PC-3 (cell line): ENCODE measurements at regions not wholly inside any gene's neighbourhood (a gene's known extent, or its start where the extent isn't known, plus 50 kb on each side); places are given as distances from the start of the nearest gene placed in this dataset.
A peak's percentile ranks its signal among the peaks of the same experiment; 100 is the strongest.

Source experiments
- ATAC-seq: fragments of 200-7000 bp; cut with Tn5 transposase; 2 replicates; pipeline ENCODE4 v1.9.1; 2020; ENCODE audit warnings: mild to moderate bottlenecking, moderate library complexity
- BruUV-seq: library from RNA; stranded (reverse); fragments of 400-500 nt; replicated peaks from 2 replicates; lab custom pipeline; 2021; lab: Mats Ljungman, UMichigan
- CTCF ChIA-PET: fragments of 300-600 bp; sonication (Branson Sonifier 250); formaldehyde crosslinking; loops from one replicate; lab custom pipeline; 2022; ENCODE audit warnings: antibody characterized with exemption; lab: Charles Lee
- POLR2A ChIA-PET: fragments of 300-600 bp; sonication (Branson Sonifier 250); formaldehyde crosslinking; loops from one replicate; lab custom pipeline; 2022; ENCODE audit warnings: antibody characterized with exemption; ENCODE audit not compliant: unreplicated experiment; lab: Charles Lee
- DNase-seq: peaks from one replicate; pipeline ENCODE4 v3.0.0-alpha.2; 2015
- H2AFZ ChIP-seq: fragments of 300-600 bp; sonication (generic); 2 replicates; pipeline ENCODE4 v1.6.0; 2016; ENCODE audit warnings: antibody characterized with exemption, low read length
- H3F3A ChIP-seq: fragments of 300-600 bp; sonication (generic); one replicate; pipeline ENCODE4 v1.6.0; 2017; ENCODE audit warnings: antibody characterized with exemption, low read length, control low read depth, mild to moderate bottlenecking; ENCODE audit not compliant: unreplicated experiment
- H3K27ac ChIP-seq: fragments of 300-600 bp; sonication (generic); 2 replicates; pipeline ENCODE4 v1.5.1; 2016; ENCODE audit warnings: mild to moderate bottlenecking, low read length
- H3K27me3 ChIP-seq: fragments of 300-600 bp; sonication (generic); 2 replicates; pipeline ENCODE4 v1.6.1; 2016; ENCODE audit warnings: low read length, mixed read lengths
- H3K36me3 ChIP-seq: fragments of 300-600 bp; sonication (generic); 2 replicates; pipeline ENCODE4 v1.6.1; 2016; ENCODE audit warnings: low read depth, mixed run types, low read length, mixed read lengths
- H3K4me1 ChIP-seq: fragments of 300-600 bp; sonication (generic); 2 replicates; pipeline ENCODE4 v1.5.1; 2016; ENCODE audit warnings: low read length; ENCODE audit not compliant: insufficient read depth
- H3K4me2 ChIP-seq: fragments of 300-600 bp; sonication (generic); 2 replicates; pipeline ENCODE4 v1.6.0; 2016; ENCODE audit warnings: low read length
- H3K4me3 ChIP-seq: fragments of 300-600 bp; sonication (generic); 2 replicates; pipeline ENCODE4 v1.5.1; 2016; ENCODE audit warnings: mild to moderate bottlenecking, low read length, mixed read lengths
- H3K79me2 ChIP-seq: fragments of 300-600 bp; sonication (generic); 2 replicates; pipeline ENCODE4 v1.6.1; 2017; ENCODE audit warnings: low read length, mixed read lengths
- H3K9ac ChIP-seq: fragments of 300-600 bp; sonication (generic); 2 replicates; pipeline ENCODE4 v1.6.0; 2016; ENCODE audit warnings: mild to moderate bottlenecking, low read length
- H3K9me2 ChIP-seq: fragments of 300-600 bp; sonication (generic); replicated peaks from 2 replicates; pipeline ENCODE4 v1.6.1; 2016; ENCODE audit warnings: mixed run types, low read length, mixed read lengths
- H3K9me3 ChIP-seq: fragments of 300-600 bp; sonication (generic); 2 replicates; pipeline ENCODE4 v1.6.1; 2016; ENCODE audit warnings: low read length, mixed read lengths
- H4K20me1 ChIP-seq: fragments of 300-600 bp; sonication (generic); 2 replicates; pipeline ENCODE4 v1.6.1; 2016; ENCODE audit warnings: low read length, mixed read lengths
- EZH2 ChIP-seq: fragments of 300-600 bp; sonication (generic); IDR thresholded peaks from one replicate; pipeline ENCODE4 v1.6.1; 2017; ENCODE audit warnings: antibody characterized with exemption, mild to moderate bottlenecking, low read length; ENCODE audit not compliant: unreplicated experiment
- EZH2phosphoT487 ChIP-seq: fragments of 300-600 bp; sonication (generic); IDR thresholded peaks from 2 replicates; pipeline ENCODE4 v1.6.1; 2018; ENCODE audit warnings: mild to moderate bottlenecking, antibody characterized with exemption, low read length, borderline replicate concordance
- intact Hi-C: fragments of 100-400 bp; cut with micrococcal nuclease; formaldehyde crosslinking; loops from 2 replicates; pipeline ENCODE4 v1.9.0; 2023
- TF ChIP-seq, protein P1 (sequence below): fragments of 300-600 bp; sonication (generic); conservative IDR thresholded peaks from 2 replicates; pipeline ENCODE4 v1.5.1; 2017; ENCODE audit warnings: antibody characterized with exemption, low read depth, mild to moderate bottlenecking, low read length

DNA sequence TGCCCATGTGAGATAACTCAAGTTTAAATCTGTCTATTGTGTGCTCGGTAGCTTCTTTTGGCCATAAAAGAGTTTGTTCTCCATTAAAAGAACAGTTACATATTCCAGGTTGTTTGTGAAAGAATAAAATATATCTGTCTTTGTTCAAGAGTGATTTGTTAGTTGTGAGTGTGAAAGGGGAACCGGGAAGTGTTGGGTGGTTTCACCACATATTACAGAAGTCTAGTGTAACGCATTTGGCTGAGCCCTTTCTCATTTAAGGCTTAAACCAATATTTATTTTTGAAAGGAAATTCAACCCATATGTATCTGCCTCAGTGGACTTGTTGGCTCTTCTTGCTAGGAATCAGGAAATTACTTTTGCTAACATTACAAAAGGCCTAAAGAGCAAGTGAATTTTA, 54.1 kb upstream of the DMRTA1 start:
- H3K4me2 ChIP-seq: no peak overlapping the region
- ChIA-PET POLR2A (no interaction called here), CTCF (no interaction called here)
- H2AFZ ChIP-seq: no peak overlapping the region
- no peak overlapping the region for H3K27ac ChIP-seq
- H3K9ac ChIP-seq: no peak overlapping the region
- H3K9me2 ChIP-seq: no peaks in the 10 kb centered on the region
- intact Hi-C loops: no loop called here
- no peaks in the 10 kb centered on the region for H3F3A ChIP-seq
- DNase-seq (no peak), ATAC-seq (no peak)
- H3K36me3 ChIP-seq: no peaks in the 10 kb centered on the region
- H3K9me3 ChIP-seq: no peaks in the 10 kb centered on the region
- peaks cover 10% of the 10 kb centered on the region for H3K4me1 ChIP-seq
- BruUV-seq: no TSS peak
- no peaks in the 10 kb centered on the region for H3K79me2 ChIP-seq
- H3K27me3 ChIP-seq: no peaks in the 10 kb centered on the region
- TF ChIP-seq, protein P1, sequence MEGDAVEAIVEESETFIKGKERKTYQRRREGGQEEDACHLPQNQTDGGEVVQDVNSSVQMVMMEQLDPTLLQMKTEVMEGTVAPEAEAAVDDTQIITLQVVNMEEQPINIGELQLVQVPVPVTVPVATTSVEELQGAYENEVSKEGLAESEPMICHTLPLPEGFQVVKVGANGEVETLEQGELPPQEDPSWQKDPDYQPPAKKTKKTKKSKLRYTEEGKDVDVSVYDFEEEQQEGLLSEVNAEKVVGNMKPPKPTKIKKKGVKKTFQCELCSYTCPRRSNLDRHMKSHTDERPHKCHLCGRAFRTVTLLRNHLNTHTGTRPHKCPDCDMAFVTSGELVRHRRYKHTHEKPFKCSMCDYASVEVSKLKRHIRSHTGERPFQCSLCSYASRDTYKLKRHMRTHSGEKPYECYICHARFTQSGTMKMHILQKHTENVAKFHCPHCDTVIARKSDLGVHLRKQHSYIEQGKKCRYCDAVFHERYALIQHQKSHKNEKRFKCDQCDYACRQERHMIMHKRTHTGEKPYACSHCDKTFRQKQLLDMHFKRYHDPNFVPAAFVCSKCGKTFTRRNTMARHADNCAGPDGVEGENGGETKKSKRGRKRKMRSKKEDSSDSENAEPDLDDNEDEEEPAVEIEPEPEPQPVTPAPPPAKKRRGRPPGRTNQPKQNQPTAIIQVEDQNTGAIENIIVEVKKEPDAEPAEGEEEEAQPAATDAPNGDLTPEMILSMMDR: no peak
- TF ChIP-seq EZH2 (no peak), EZH2phosphoT487 (no peak)
- H3K4me3 ChIP-seq: no peak overlapping the region
- H4K20me1 ChIP-seq: no peaks in the 10 kb centered on the region

DNA sequence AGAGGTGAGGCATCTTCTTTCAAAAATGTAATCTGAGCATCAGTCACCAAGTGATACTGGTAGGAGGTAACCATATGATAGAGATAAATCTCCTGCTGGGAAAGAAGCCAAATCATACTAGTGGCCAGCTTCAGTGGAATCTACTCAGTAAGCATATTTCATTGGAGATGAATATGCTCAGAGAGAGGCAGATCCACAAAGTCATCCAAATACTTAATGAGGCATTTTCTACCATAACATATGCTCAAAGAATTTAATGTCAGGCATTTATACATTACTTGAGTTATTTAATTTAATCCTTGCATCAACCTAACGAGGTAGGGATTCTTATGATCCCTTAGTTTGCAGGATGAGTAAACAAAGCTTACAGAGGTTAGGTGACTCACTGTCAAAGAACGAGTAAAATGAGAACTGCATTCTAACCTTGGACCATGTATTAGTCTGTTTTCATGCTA, 50.9 kb upstream of the DMRTA1 start:
- no peak overlapping the region for H2AFZ ChIP-seq

More for the DNA sequence above, 50.9 kb upstream of the DMRTA1 start:
- Histone ChIP-seq H3K36me3 (no peaks in the 10 kb centered on the region), H3K9me3 (no peaks in the 10 kb centered on the region), H3K4me3 (no peak overlapping the region), H3K79me2 (no peaks in the 10 kb centered on the region), H3K4me1 (peaks cover 10% of the 10 kb centered on the region), H3K27me3 (no peaks in the 10 kb centered on the region), H3F3A (no peaks in the 10 kb centered on the region), H3K4me2 (peak overlapping the region; percentile 35; the same call in 1 of the 2 replicates), H3K27ac (no peak overlapping the region), H4K20me1 (no peaks in the 10 kb centered on the region), H3K9ac (no peak overlapping the region), H3K9me2 (no peaks in the 10 kb centered on the region)
- DNase-seq (peak; percentile 83), ATAC-seq (peak; percentile 100)
- CTCF ChIA-PET: no interaction called here
- POLR2A ChIA-PET: no interaction called here
- TF ChIP-seq EZH2 (no peak), EZH2phosphoT487 (no peak)
- BruUV-seq: no TSS peak
- intact Hi-C loops: no loop called here
